ENCODE measurements at regions not wholly inside any gene's neighbourhood (a gene's known extent, or its start where the extent isn't known, plus 50 kb on each side); places are given as distances from the start of the nearest gene placed in this dataset.

GRCh38 chr10:3233486-3233990, 61.0 kb upstream of the PITRM1 start:
- TF ChIP-seq EZH2 (IDR thresholded peaks at IDR 0.05; ENCODE audit: borderline replicate concordance, low read length), result no peak
- TF ChIP-seq, protein P1, sequence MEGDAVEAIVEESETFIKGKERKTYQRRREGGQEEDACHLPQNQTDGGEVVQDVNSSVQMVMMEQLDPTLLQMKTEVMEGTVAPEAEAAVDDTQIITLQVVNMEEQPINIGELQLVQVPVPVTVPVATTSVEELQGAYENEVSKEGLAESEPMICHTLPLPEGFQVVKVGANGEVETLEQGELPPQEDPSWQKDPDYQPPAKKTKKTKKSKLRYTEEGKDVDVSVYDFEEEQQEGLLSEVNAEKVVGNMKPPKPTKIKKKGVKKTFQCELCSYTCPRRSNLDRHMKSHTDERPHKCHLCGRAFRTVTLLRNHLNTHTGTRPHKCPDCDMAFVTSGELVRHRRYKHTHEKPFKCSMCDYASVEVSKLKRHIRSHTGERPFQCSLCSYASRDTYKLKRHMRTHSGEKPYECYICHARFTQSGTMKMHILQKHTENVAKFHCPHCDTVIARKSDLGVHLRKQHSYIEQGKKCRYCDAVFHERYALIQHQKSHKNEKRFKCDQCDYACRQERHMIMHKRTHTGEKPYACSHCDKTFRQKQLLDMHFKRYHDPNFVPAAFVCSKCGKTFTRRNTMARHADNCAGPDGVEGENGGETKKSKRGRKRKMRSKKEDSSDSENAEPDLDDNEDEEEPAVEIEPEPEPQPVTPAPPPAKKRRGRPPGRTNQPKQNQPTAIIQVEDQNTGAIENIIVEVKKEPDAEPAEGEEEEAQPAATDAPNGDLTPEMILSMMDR (IDR thresholded peaks at IDR 0.05; ENCODE audit: low read length), result no peak
